HEK293 (cell line): ENCODE measurements at regions not wholly inside any gene's neighbourhood (a gene's known extent, or its start where the extent isn't known, plus 50 kb on each side); places are given as distances from the start of the nearest gene placed in this dataset.

ENCODE experiments used
- CTCF ChIA-PET: fragments of 350-600 bp; formaldehyde crosslinking; extraction: SDS; loops from one replicate; lab custom pipeline; 2021; ENCODE audit warnings: antibody characterized with exemption; lab: Yijun Ruan, JAX
- POLR2A ChIA-PET: fragments of 300-600 bp; formaldehyde crosslinking; extraction: SDS; loops from one replicate; lab custom pipeline; 2020; ENCODE audit warnings: antibody characterized with exemption, inconsistent platforms; lab: Yijun Ruan, JAX
- H3K27ac ChIP-seq: fragments of 200-500 bp; sonication (Bioruptor generic); 2 replicates; pipeline ENCODE4 v1.5.1; 2014; ENCODE audit warnings: low read depth, low read length, control low read depth, inconsistent platforms; ENCODE audit errors: extremely low read depth
- H3K36me3 ChIP-seq, 2 experiments: fragments of 200-500 bp in 1 of 2; sonication (Bioruptor generic) in 1 of 2; 1 replicate in 1 of 2; 2 replicates in 1 of 2; pipeline ENCODE4 v1.5.1; 2014 to 2017; ENCODE audit warnings: inconsistent platforms in 2 of 2, low read length in 2 of 2; ENCODE audit not compliant: control insufficient read depth in 2 of 2, insufficient read depth in 1 of 2
- H3K4me1 ChIP-seq: fragments of 200-500 bp; sonication (Bioruptor generic); 2 replicates; pipeline ENCODE4 v1.5.1; 2014; ENCODE audit warnings: mild to moderate bottlenecking, low read length, inconsistent platforms; ENCODE audit not compliant: control insufficient read depth, insufficient read depth
- H3K4me3 ChIP-seq: 2 replicates; pipeline ENCODE4 v1.5.1; 2011; ENCODE audit warnings: low read depth, mild to moderate bottlenecking, control low read depth, low read length, moderate library complexity
- H3K9me3 ChIP-seq: fragments of 200-500 bp; sonication (Bioruptor generic); 2 replicates; pipeline ENCODE4 v1.5.1; 2014; ENCODE audit warnings: low read depth, low read length, inconsistent platforms; ENCODE audit not compliant: control insufficient read depth, insufficient read depth
- GLI4 ChIP-seq: fragments of 450-650 bp; formaldehyde crosslinking; IDR thresholded peaks from 2 replicates; pipeline ENCODE4 v1.5.1; 2016; ENCODE audit warnings: missing biosample characterization, missing genetic modification characterization
- KLF9 ChIP-seq: fragments of 450-650 bp; formaldehyde crosslinking; IDR thresholded peaks from 2 replicates; pipeline ENCODE4 v1.5.1; 2016; ENCODE audit warnings: missing biosample characterization, missing genetic modification characterization, low read depth
- OSR2 ChIP-seq: fragments of 450-650 bp; formaldehyde crosslinking; IDR thresholded peaks from 2 replicates; pipeline ENCODE4 v1.5.1; 2016; ENCODE audit warnings: missing biosample characterization, missing genetic modification characterization
- PATZ1 ChIP-seq: fragments of 450-650 bp; formaldehyde crosslinking; IDR thresholded peaks from 2 replicates; pipeline ENCODE4 v1.5.1; 2016; ENCODE audit warnings: missing biosample characterization, missing genetic modification characterization
- PRDM10 ChIP-seq: fragments of 450-650 bp; formaldehyde crosslinking; IDR thresholded peaks from 2 replicates; pipeline ENCODE4 v1.5.1; 2016; ENCODE audit warnings: missing biosample characterization, missing genetic modification characterization
- REPIN1 ChIP-seq: fragments of 450-650 bp; formaldehyde crosslinking; IDR thresholded peaks from 2 replicates; pipeline ENCODE4 v1.5.1; 2017; ENCODE audit warnings: missing biosample characterization, missing genetic modification characterization, low read depth
- ZBTB44 ChIP-seq: fragments of 450-650 bp; IDR thresholded peaks from 2 replicates; pipeline ENCODE4 v1.5.1; 2018; ENCODE audit warnings: missing biosample characterization, mild to moderate bottlenecking, missing genetic modification characterization
- ZNF169 ChIP-seq: fragments of 450-650 bp; formaldehyde crosslinking; IDR thresholded peaks from 2 replicates; pipeline ENCODE4 v1.5.1; 2016; ENCODE audit warnings: missing biosample characterization, missing genetic modification characterization
- ZNF335 ChIP-seq: fragments of 450-650 bp; formaldehyde crosslinking; conservative IDR thresholded peaks from 2 replicates; pipeline ENCODE4 v1.5.1; 2016; ENCODE audit warnings: missing biosample characterization, missing genetic modification characterization
- ZNF350 ChIP-seq: fragments of 450-650 bp; formaldehyde crosslinking; IDR thresholded peaks from 2 replicates; pipeline ENCODE4 v1.5.0; 2017; ENCODE audit warnings: missing biosample characterization, mild to moderate bottlenecking, missing genetic modification characterization
- ZNF398 ChIP-seq: fragments of 450-650 bp; formaldehyde crosslinking; IDR thresholded peaks from 2 replicates; pipeline ENCODE4 v1.5.1; 2017; ENCODE audit warnings: missing biosample characterization, missing genetic modification characterization
- ZNF530 ChIP-seq: fragments of 450-650 bp; formaldehyde crosslinking; IDR thresholded peaks from 2 replicates; pipeline ENCODE4 v1.5.1; 2016; ENCODE audit warnings: low read depth, missing biosample characterization, missing genetic modification characterization
- ZNF610 ChIP-seq: fragments of 450-650 bp; formaldehyde crosslinking; IDR thresholded peaks from 2 replicates; pipeline ENCODE4 v1.5.1; 2016; ENCODE audit warnings: missing biosample characterization, missing genetic modification characterization, borderline replicate concordance
- ZNF623 ChIP-seq: fragments of 450-650 bp; formaldehyde crosslinking; IDR thresholded peaks from 2 replicates; pipeline ENCODE4 v1.5.1; 2016; ENCODE audit warnings: missing biosample characterization, missing genetic modification characterization
- ZNF629 ChIP-seq: fragments of 450-650 bp; formaldehyde crosslinking; IDR thresholded peaks from 2 replicates; pipeline ENCODE4 v1.5.1; 2017; ENCODE audit warnings: missing biosample characterization, missing genetic modification characterization
- ZNF664 ChIP-seq: fragments of 450-650 bp; formaldehyde crosslinking; IDR thresholded peaks from 2 replicates; pipeline ENCODE4 v1.5.1; 2016; ENCODE audit warnings: missing biosample characterization, missing genetic modification characterization
- ZNF747 ChIP-seq: fragments of 450-650 bp; formaldehyde crosslinking; IDR thresholded peaks from 2 replicates; pipeline ENCODE4 v1.5.1; 2016; ENCODE audit warnings: missing biosample characterization, missing genetic modification characterization
- ZNF768 ChIP-seq: fragments of 450-650 bp; formaldehyde crosslinking; IDR thresholded peaks from 2 replicates; pipeline ENCODE4 v1.5.1; 2018; ENCODE audit warnings: missing biosample characterization, mild to moderate bottlenecking, missing genetic modification characterization
- ZSCAN4 ChIP-seq: fragments of 450-650 bp; formaldehyde crosslinking; IDR thresholded peaks from 2 replicates; pipeline ENCODE4 v1.5.1; 2017; ENCODE audit warnings: missing biosample characterization, missing genetic modification characterization
- ZXDB ChIP-seq: fragments of 450-650 bp; formaldehyde crosslinking; IDR thresholded peaks from 2 replicates; pipeline ENCODE4 v1.5.1; 2016; ENCODE audit warnings: missing biosample characterization, missing genetic modification characterization

- CTCF ChIA-PET = interaction anchor here (0.8 to 7.2 kb wide), 4 partner anchors 25 to 43 kb away, joined by 3 to 101 read pairs (median 12); no protein-coding TSS in a partner anchor
- no peaks in the 10 kb centered on the region for H3K36me3 ChIP-seq
- no peaks in the 10 kb centered on the region for H3K9me3 ChIP-seq
- TF ChIP-seq OSR2 (tag by site-specific recombination) (no peak), ZNF169 (no peak), ZNF629 (tag by site-specific recombination) (no peak), ZNF768 (tag by site-specific recombination) (peak; percentile 98)
- H3K27ac ChIP-seq = no peak overlapping the region
- H3K4me1 ChIP-seq = peaks cover 5% of the 10 kb centered on the region
- no peak overlapping the region for H3K4me3 ChIP-seq
- POLR2A ChIA-PET = interaction anchor here (1.3 to 3.0 kb wide), 2 partner anchors 15 to 24 kb away, joined by 3 to 30 read pairs; no protein-coding TSS in a partner anchor
Measured at GRCh38 chr22:46038174-46038487, 61.2 kb upstream of the WNT7B start.

- Histone ChIP-seq H3K27ac (no peak overlapping the region), H3K4me1 (peaks cover 5% of the 10 kb centered on the region), H3K9me3 (no peaks in the 10 kb centered on the region), H3K4me3 (no peak overlapping the region), H3K36me3 (no peaks in the 10 kb centered on the region)
- ChIA-PET POLR2A (interaction anchor here (1.3 kb wide), 1 partner anchor 25 kb away, joined by 3 read pairs; no protein-coding TSS in a partner anchor), CTCF (interaction anchor here (0.6 to 7.2 kb wide), 4 partner anchors 26 to 43 kb away, joined by 3 to 101 read pairs (median 4); no protein-coding TSS in a partner anchor)
- TF ChIP-seq ZSCAN4 (tag by site-specific recombination) (peak; percentile 78), PRDM10 (peak; percentile 83), ZBTB44 (no peak), KLF9 (tag by site-specific recombination) (peak; percentile 67; the same call in 1 of the 2 replicates), PATZ1 (tag by site-specific recombination) (no peak), ZNF335 (tag by site-specific recombination) (peak; percentile 62)
Measured at GRCh38 chr22:46038516-46039430, 61.8 kb upstream of the WNT7B start.

- no peak overlapping the region for H3K4me3 ChIP-seq
- ChIA-PET POLR2A (no interaction called here), CTCF (no interaction called here)
- H3K27ac ChIP-seq = no peak overlapping the region
- H3K9me3 ChIP-seq = no peaks in the 10 kb centered on the region
- peaks cover 5% of the 10 kb centered on the region for H3K4me1 ChIP-seq
- no peaks in the 10 kb centered on the region for H3K36me3 ChIP-seq
- no peak for TF ChIP-seq ZNF530 (tag by site-specific recombination)
- no peak for TF ChIP-seq ZNF623 (tag by site-specific recombination)
- no peak for TF ChIP-seq ZNF350
- TF ChIP-seq ZNF664 (tag by site-specific recombination) = no peak
- TF ChIP-seq GLI4 = no peak
- no peak for TF ChIP-seq ZXDB
- TF ChIP-seq ZNF747 = no peak
- no peak for TF ChIP-seq ZNF398
- no peak for TF ChIP-seq ZNF610 (tag by site-specific recombination)
- TF ChIP-seq REPIN1 = no peak
Measured at GRCh38 chr22:46039535-46039934, 62.6 kb upstream of the WNT7B start.
